ENCODE measurements at regions not wholly inside any gene's neighbourhood (a gene's known extent, or its start where the extent isn't known, plus 50 kb on each side); places are given as distances from the start of the nearest gene placed in this dataset.

GRCh38 chr18:2324459-2324858, 246.8 kb downstream of the METTL4 start:
- Histone ChIP-seq H2AFZ (ENCODE audit: low read depth) (no peak overlapping the region), H3K4me1 (ENCODE audit: control insufficient read depth in 1 of 2, insufficient read depth in 2 of 2, low read depth in 1 of 2, low read length in 1 of 2) (no peaks in the 10 kb centered on the region; a peak in 1 of 4 replicates), H3F3A (replicated peaks; ENCODE audit: insufficient read depth) (no peaks in the 10 kb centered on the region), H3K79me2 (ENCODE audit: insufficient read depth) (no peaks in the 10 kb centered on the region), H3K9me2 (no peaks in the 10 kb centered on the region; the same call in 1 of the 2 replicates), H3K27ac (ENCODE audit: low read depth in 2 of 2, low read length in 1 of 2) (no peak overlapping the region), H3K9ac (no peak overlapping the region), H3K9me3 (no peaks in the 10 kb centered on the region; the same call in 1 of the 2 replicates), H3K4me2 (no peak overlapping the region), H4K20me1 (ENCODE audit: insufficient read depth) (no peaks in the 10 kb centered on the region), H3K36me3 (replicated peaks in 1 of 2; ENCODE audit: control insufficient read depth in 1 of 2, insufficient read depth in 2 of 2, low read length in 1 of 2) (no peaks in the 10 kb centered on the region), H3K27me3 (ENCODE audit: insufficient read depth) (no peaks in the 10 kb centered on the region), H3K4me3 (ENCODE audit: low read depth in 2 of 2, low read length in 1 of 2) (no peak overlapping the region)
- POLR2A ChIA-PET: no interaction called here
- CTCF ChIA-PET: interaction anchor here (1.3 kb wide), 1 partner anchor 31 kb away, joined by 3 read pairs; no protein-coding TSS in a partner anchor
- no peak for DNase-seq
- TF ChIP-seq FOXJ3 (CRISPR knock-in tag; IDR thresholded peaks at IDR 0.05) (no peak), JUND (IDR thresholded peaks at IDR 0.05) (no peak), SIN3A (IDR thresholded peaks at IDR 0.05; ENCODE audit: borderline replicate concordance, low read depth, low read length) (no peak), TCF12 (IDR thresholded peaks at IDR 0.05) (no peak), SMC3 (IDR thresholded peaks at IDR 0.05; ENCODE audit: low read depth, low read length) (no peak), RCOR1 (IDR thresholded peaks at IDR 0.05; ENCODE audit: low read length) (no peak), RFX5 (IDR thresholded peaks at IDR 0.05; ENCODE audit: low read length) (no peak), FOXM1 (IDR thresholded peaks at IDR 0.05; ENCODE audit: low read depth) (no peak), EP300 (IDR thresholded peaks at IDR 0.05; ENCODE audit: borderline replicate concordance in 1 of 2, low read depth in 1 of 2, low read length in 1 of 2) (no peak), ELF1 (IDR thresholded peaks at IDR 0.05) (no peak), NFIC (IDR thresholded peaks at IDR 0.05; ENCODE audit: borderline replicate concordance) (no peak), TAF1 (IDR thresholded peaks at IDR 0.05; ENCODE audit: borderline replicate concordance, low read depth, low read length) (no peak)
- TF ChIP-seq, protein P1, sequence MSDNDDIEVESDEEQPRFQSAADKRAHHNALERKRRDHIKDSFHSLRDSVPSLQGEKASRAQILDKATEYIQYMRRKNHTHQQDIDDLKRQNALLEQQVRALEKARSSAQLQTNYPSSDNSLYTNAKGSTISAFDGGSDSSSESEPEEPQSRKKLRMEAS (IDR thresholded peaks at IDR 0.05; ENCODE audit: low read depth): no peak

DNA sequence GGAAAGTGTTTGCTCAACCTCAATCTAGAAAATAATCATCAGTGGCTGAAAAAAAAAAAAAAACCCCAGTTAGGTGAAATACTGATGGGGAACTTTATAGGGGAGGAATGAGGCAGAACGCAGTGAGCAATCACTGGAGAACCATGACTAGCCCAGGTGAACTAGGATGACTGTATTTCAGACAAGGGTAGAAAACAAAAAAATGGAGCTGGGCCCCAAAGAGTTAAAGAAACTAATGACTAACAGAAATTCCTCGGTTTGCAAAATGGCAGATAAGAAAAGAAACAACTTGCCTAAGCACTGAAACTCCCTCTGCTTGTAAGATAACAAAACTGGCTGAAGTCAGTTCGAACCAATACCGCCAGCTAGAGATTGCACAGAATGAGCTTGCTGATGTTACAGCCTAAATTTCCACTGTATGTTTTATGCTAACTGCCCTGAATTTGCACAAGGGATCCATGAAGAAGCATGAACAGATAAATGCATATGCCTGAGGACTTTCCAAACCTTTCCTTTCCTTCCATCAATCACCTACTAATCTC, 245.9 kb downstream of the METTL4 start:
- TF ChIP-seq YY1 (IDR thresholded peaks at IDR 0.05; ENCODE audit: low read depth): 0 out of 2 replicates have a peak, but pooled peaks have one; percentile 24
- TF ChIP-seq FOXJ3 (CRISPR knock-in tag; IDR thresholded peaks at IDR 0.05): no peak
- TF ChIP-seq IRF3 (IDR thresholded peaks at IDR 0.05; ENCODE audit: low read depth, low read length): no peak
- Histone ChIP-seq H3K79me2 (ENCODE audit: insufficient read depth) (no peaks in the 10 kb centered on the region), H3K4me2 (no peak overlapping the region), H3K9me3 (no peaks in the 10 kb centered on the region; the same call in 1 of the 2 replicates), H3K27ac (ENCODE audit: low read depth in 2 of 2, low read length in 1 of 2) (no peak overlapping the region), H3F3A (replicated peaks; ENCODE audit: insufficient read depth) (no peaks in the 10 kb centered on the region), H3K27me3 (ENCODE audit: insufficient read depth) (no peaks in the 10 kb centered on the region), H3K9me2 (no peaks in the 10 kb centered on the region; the same call in 1 of the 2 replicates), H3K4me1 (ENCODE audit: control insufficient read depth in 1 of 2, insufficient read depth in 2 of 2, low read depth in 1 of 2, low read length in 1 of 2) (no peaks in the 10 kb centered on the region; a peak in 1 of 4 replicates), H3K9ac (no peak overlapping the region), H2AFZ (ENCODE audit: low read depth) (peak overlapping the region; percentile 50; the same call in 1 of the 2 replicates), H3K36me3 (replicated peaks in 1 of 2; ENCODE audit: control insufficient read depth in 1 of 2, insufficient read depth in 2 of 2, low read length in 1 of 2) (no peaks in the 10 kb centered on the region), H3K4me3 (ENCODE audit: low read depth in 2 of 2, low read length in 1 of 2) (no peak overlapping the region), H4K20me1 (ENCODE audit: insufficient read depth) (no peaks in the 10 kb centered on the region)
- ChIA-PET CTCF (interaction anchor here (1.3 to 1.6 kb wide), 2 partner anchors 32 to 216 kb away, joined by 3 to 4 read pairs; no protein-coding TSS in a partner anchor), POLR2A (no interaction called here)
- WGBS (ENCODE audit: low lambda C conversion rate): 42% methylated on average over 4 of the region's 4 CpGs
- DNase-seq: no peak

Measured in SK-N-SH (cell line).